GM12874 (cell line): ENCODE measurements at regions not wholly inside any gene's neighbourhood (a gene's known extent, or its start where the extent isn't known, plus 50 kb on each side); places are given as distances from the start of the nearest gene placed in this dataset.

ENCODE experiments used
- CTCF ChIP-seq: IDR thresholded peaks from 2 replicates; pipeline ENCODE4 v1.5.1; 2011; ENCODE audit warnings: low read depth, mild to moderate bottlenecking, control low read depth, low read length, moderate library complexity; ENCODE audit not compliant: insufficient read depth

DNA sequence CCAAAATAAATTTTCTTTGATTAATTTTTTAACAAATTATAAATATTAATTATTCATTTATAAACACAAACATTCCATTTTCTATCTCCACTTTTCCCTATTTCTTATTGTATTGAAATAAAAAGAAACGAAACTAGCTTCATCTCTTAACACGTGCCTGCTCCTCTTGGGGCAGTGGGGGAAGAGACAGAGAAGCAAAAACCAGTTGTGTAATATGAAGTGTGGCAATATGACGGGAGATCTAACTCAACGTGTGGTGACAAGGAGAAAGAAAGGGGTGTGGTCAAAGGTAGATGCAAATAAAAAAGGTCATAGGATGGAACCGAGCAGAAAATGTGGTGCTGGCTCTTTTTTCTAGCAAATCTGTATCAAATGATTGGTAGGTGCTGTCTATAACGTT is 106.9 kb upstream of the SLC8A1 start:
- TF ChIP-seq CTCF = no peak

DNA sequence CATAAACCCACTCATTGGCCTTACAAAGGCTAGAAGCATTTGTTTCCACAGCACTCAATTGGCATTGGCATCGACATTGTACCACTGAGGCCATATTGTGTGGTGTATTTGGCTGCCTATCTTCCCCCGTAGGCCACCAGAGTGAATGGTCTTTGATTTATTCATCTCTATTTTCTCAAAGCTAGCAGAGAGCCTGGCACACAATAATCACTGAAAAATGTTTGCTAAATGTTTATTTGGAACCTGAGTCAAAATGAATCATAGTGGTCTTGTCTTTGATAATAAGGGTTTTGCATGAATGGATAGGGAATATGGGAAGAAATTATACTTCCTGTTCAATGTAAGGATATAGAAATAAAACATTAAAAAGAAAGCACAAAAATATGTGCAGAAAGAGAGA is 107.3 kb upstream of the SLC8A1 start:
- no peak for TF ChIP-seq CTCF

DNA sequence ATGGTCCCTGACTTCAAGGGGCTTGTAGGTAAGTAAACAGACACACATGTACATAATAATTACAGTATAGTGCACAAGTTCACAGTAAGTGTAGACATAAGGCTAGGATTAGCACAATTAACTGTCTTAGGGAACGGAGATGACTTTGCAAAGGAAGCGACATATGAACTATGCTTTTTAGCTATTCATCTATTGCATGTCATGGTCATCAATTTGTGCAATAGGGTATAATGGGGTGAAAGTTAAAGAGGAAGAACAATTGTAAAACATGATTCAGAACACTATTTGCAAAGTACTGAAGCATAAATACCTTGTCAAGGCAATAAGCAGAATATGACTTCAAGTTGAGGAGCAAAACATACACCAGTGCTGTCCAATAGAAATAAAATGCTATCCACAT is 112.3 kb upstream of the SLC8A1 start:
- no peak for TF ChIP-seq CTCF

DNA sequence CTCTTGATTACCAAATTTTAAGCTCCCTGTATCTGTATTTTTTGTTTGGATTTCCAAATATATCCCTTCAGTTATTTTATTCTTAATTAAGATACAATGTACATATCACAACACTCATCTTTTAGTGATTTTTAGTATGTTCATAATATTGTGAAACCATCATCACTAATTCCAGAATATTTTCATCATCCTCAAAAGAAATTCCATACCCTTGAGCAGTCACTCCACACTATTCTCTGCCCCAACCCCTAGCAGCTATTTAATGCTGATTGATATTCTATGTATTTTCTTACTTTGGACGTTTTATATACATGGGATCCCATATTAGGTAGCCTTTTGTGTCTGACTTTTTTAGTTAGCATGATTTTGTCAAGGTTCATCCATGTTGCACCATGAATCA is 127.4 kb upstream of the SLC8A1 start:
- no peak for TF ChIP-seq CTCF

- no peak for TF ChIP-seq CTCF
Measured at GRCh38 chr2:40584432-40584831, 132.5 kb upstream of the SLC8A1 start.

- TF ChIP-seq CTCF = no peak
Measured at GRCh38 chr2:40591774-40592173, 139.9 kb upstream of the SLC8A1 start.

GRCh38 chr2:40592218-40592617 is 140.3 kb upstream of the SLC8A1 start:
- no peak for TF ChIP-seq CTCF

- no peak for TF ChIP-seq CTCF
Measured at GRCh38 chr2:40606862-40607261, 155.0 kb upstream of the SLC8A1 start.
